Globus pallidus (tissue), 1 donor: ENCODE measurements at regions not wholly inside any gene's neighbourhood (a gene's known extent, or its start where the extent isn't known, plus 50 kb on each side); places are given as distances from the start of the nearest gene placed in this dataset.
"Not testable (repeated sequence)": the region's sequence is repeated elsewhere in the genome, so short reads cannot be mapped to it uniquely, and the experiment has no call there.

Experiments
- DNase-seq: peaks from one replicate; pipeline ENCODE4 v3.0.0-alpha.2; 2015; ENCODE audit warnings: low spot score

GRCh38 chr6:78505178-78505577 lies 362.2 kb upstream of the IRAK1BP1 start:
- DNase-seq = no peak

- DNase-seq = no peak
Measured at GRCh38 chr6:78511009-78511408, 356.3 kb upstream of the IRAK1BP1 start.

GRCh38 chr6:78513856-78514255 lies 353.5 kb upstream of the IRAK1BP1 start:
- DNase-seq = no peak

- no peak for DNase-seq
Measured at GRCh38 chr6:78515271-78515670, 352.1 kb upstream of the IRAK1BP1 start.

- DNase-seq = no peak
Measured at GRCh38 chr6:78517399-78517798, 350.0 kb upstream of the IRAK1BP1 start.

- no peak for DNase-seq
Measured at GRCh38 chr6:78523622-78524021, 343.7 kb upstream of the IRAK1BP1 start.

- DNase-seq = peak; percentile 47
Measured at GRCh38 chr6:78525976-78526375, 341.4 kb upstream of the IRAK1BP1 start.

- no peak for DNase-seq
Measured at GRCh38 chr6:78526432-78526831, 340.9 kb upstream of the IRAK1BP1 start.

GRCh38 chr6:78528926-78529325 lies 338.4 kb upstream of the IRAK1BP1 start:
- DNase-seq = no peak

- no peak for DNase-seq
Measured at GRCh38 chr6:78530208-78530607, 337.1 kb upstream of the IRAK1BP1 start.

GRCh38 chr6:78533426-78533825 lies 333.9 kb upstream of the IRAK1BP1 start:
- no peak for DNase-seq

GRCh38 chr6:78533876-78534275 lies 333.5 kb upstream of the IRAK1BP1 start:
- DNase-seq = no peak

GRCh38 chr6:78538002-78538401 lies 329.3 kb upstream of the IRAK1BP1 start:
- no peak for DNase-seq

GRCh38 chr6:78547636-78548035 lies 319.7 kb upstream of the IRAK1BP1 start:
- not testable (repeated sequence) for DNase-seq

GRCh38 chr6:78551361-78551760 lies 316.0 kb upstream of the IRAK1BP1 start:
- DNase-seq = no peak

GRCh38 chr6:78552435-78552834 lies 314.9 kb upstream of the IRAK1BP1 start:
- no peak for DNase-seq

GRCh38 chr6:78554341-78554740 lies 313.0 kb upstream of the IRAK1BP1 start:
- no peak for DNase-seq

- no peak for DNase-seq
Measured at GRCh38 chr6:78559056-78559455, 308.3 kb upstream of the IRAK1BP1 start.

GRCh38 chr6:78561015-78561414 lies 306.3 kb upstream of the IRAK1BP1 start:
- no peak for DNase-seq

GRCh38 chr6:78565997-78566396 lies 301.4 kb upstream of the IRAK1BP1 start:
- DNase-seq = no peak

GRCh38 chr6:78570044-78570443 lies 297.3 kb upstream of the IRAK1BP1 start:
- DNase-seq = no peak

GRCh38 chr6:78577585-78577984 lies 289.8 kb upstream of the IRAK1BP1 start:
- no peak for DNase-seq

- DNase-seq = no peak
Measured at GRCh38 chr6:78578430-78578829, 288.9 kb upstream of the IRAK1BP1 start.

GRCh38 chr6:78580923-78581322 lies 286.4 kb upstream of the IRAK1BP1 start:
- no peak for DNase-seq

GRCh38 chr6:78583079-78583478 lies 284.3 kb upstream of the IRAK1BP1 start:
- no peak for DNase-seq
